CD4-positive, alpha-beta T cell treated with Interleukin-12 subunit alpha and Interleukin-12 subunit beta, for 1 hour (primary cell): ENCODE measurements at regions not wholly inside any gene's neighbourhood (a gene's known extent, or its start where the extent isn't known, plus 50 kb on each side); places are given as distances from the start of the nearest gene placed in this dataset.
"Not testable (repeated sequence)": the region's sequence is repeated elsewhere in the genome, so short reads cannot be mapped to it uniquely, and the experiment has no call there.

Experiments used
- DNase-seq: peaks from one replicate; pipeline ENCODE4 v3.0.0-alpha.2; 2020

DNA sequence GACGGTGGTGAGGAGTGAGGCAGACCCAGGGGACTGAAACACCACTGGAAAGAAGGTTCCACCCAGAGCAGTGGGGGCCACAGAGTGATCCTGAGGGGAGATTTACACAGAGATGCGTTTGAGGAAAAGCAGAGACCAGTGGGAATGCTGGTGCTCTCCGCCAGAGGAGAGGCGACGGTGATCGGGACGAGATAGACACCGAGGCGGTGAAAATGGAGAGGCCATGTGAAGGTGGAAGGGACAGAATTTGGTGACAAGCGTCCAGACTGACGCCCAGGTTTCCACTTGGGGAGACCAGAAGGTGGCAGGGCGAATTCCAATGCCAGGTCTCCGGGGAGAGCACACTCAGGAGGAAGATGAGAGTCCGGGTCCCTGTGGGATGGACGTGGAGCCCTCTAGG lies 374.8 kb downstream of the CNTNAP3B start:
- DNase-seq, result not testable (repeated sequence)

DNA sequence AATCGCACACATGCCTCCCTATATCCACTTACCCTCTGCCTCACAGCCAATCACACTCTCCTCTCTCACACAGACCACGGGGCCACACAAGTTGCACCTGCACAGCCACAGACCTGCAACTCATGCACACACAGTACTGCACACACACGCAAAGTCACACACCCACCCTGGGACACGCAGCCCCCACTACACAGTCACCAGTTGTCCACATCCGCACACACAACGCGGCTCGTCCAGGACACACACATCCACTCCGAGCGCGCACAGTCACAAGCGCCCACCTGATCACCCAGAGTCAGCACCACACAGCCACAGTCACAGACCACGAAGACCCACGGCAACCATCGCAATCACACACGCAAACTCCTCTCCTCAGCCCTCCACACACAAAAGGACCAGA lies 387.3 kb downstream of the CNTNAP3B start:
- DNase-seq, result not testable (repeated sequence)

DNA sequence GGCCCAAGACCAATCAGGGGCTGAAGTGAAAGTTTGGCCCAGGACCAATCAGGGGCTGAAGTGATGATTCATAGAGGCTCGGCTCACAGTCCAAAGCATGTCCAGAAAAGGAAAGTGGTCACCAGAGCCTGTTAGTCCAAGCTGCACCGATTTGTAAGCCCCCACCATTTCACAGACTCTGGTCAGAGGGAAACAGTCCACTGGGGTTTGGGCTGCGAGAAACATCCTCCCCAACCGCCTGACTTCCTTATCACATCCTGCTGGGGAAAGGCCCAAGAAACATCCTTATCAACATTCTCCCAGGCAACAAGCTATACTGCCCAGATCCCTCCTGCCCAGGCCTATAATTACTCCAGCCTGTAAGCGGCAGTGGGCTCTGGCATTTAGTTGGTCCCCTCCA lies 388.1 kb downstream of the CNTNAP3B start:
- not testable (repeated sequence) for DNase-seq

DNA sequence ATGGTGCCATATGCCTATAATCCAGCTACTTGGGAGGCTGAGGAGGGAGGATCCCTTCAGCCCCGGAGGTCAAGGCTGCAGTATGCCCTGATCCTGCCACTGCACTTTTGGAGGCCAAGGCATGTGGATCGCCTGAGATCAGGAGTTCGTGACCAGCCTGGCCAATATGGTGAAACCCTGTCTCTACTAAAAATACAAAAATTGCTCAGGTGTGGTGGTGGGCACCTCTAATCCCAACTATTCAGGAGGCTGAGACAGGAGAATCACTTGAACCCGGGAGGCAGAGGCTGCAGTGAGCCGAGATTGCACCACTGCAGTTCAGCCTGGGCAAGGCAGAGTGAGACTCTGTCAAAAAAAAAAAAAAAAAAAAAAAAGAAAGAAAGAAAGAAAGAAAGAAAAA lies 390.5 kb downstream of the CNTNAP3B start:
- not testable (repeated sequence) for DNase-seq

DNA sequence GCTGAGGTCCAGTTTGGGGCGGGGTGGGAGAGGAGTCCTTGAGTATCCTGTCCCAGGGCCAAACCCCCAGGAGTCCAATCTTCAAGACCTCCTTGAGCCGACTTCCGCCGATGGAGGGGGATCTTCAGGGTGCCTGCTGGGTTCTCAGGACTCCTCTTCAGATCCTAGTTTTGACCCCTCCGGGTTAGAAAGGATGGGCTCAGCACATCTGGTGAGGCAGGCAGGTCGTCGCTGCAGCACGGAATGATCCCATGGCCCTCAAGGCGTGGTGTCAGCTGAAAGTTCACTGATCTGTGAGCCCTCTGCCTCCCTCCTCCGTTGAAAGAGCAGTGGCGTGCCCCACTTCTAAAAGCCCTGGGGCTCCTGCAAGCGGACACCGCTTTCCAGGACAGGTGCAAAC lies 430.0 kb downstream of the CNTNAP3B start:
- DNase-seq, result not testable (repeated sequence)

DNA sequence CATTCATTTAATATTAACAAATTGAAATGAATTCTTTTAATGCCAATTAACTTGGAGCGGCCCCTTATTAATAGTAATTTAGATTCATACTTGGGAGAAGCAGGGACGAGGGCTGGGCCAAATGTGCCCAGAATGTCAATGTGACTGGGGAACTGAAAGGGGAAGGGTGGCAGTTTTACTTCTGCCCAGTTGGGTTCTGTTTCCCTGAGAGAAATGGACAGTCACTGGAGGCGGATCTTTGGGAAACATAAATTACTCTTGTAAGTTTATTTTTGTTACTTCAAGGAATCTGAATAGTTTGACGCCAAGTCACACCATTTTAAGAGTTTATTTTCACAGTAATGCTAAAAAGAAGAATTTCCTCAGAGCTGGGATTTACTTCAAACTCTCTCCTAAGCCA lies 432.1 kb downstream of the CNTNAP3B start:
- DNase-seq, result not testable (repeated sequence)

DNA sequence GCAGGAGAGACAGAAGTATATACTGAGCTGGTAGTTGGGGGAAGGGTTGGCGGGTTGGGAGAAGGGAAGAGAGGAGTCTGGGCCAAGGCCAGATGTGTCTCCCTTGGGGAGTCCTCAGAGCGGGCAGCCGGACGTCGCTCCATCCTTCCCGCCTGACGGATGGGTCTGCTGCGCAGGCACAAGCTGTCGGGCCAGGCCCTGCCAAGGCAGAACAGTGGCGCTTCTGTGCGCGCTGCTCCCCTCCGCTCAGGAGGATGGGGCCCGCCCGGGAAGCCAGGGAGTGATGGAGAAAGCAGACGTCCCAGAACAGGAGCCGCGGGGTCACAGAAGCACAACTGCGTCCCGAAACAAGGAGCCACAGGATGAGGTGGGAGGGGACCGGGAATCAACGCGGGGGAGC lies 449.9 kb downstream of the CNTNAP3B start:
- not testable (repeated sequence) for DNase-seq

DNA sequence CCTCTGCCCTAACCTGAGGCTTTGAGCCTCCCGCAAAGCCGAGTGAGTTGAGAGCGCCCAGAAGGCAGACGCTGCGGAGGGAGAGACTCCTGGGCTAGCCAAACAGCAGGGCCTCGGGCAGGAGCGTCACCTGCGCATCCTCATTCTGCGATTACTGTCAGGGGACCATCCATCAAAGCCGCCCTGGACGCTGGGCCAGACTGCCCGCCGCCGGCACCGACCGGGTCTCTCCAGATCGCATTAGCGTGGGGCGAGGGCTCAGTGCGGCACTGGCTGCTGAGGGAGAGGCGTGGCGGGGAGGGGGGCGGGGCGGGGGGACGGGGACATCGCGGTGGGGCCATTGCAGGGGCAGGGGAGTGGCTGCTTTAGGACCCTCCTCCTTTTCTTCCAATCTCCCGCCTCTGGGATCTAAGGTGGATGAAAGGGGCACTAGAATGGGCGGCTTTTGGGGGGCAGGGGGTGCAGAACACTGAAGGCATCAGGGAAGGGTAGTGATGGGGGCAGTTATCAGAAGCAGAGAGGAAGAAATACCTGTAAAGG lies 465.7 kb downstream of the CNTNAP3B start:
- DNase-seq, result not testable (repeated sequence)

DNA sequence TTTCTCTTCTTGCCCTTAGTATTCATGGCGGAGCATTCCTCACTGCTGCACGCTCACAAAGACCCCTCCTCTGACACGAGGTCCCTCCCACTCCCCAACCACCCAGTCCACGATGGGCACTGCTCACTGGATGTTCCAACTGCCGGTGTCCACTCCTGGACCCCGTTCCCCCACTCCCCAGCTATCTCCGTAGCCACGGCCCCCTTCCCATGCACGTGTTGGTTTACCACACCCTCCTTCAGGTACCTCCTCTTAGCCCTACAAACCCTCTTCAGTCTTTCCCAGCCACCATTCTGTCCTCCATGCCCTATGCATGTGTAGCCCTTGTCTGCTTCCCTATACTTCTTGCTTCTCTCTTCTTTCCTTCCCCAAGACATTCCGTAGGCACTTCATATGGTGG lies 469.6 kb upstream of the ZNG1F start:
- not testable (repeated sequence) for DNase-seq

DNA sequence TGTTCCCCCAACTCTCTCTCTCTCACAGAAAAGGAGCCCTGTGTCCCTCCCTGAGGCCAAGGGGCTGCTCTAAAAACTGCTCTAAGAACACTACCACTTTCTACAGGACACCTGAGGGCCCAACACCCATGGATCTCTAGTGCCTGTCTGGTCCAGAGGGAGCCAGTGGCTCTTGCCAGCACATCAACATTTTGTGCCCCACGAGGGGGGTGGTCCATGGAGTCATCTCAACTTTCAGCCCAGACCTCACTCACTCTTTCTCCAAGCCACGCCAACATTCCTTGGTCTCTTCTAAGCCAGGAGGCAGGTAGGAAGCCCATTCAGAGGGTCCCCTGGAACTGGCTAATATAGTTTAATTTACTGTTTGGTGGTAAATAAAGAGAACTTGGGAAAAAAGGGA lies 469.0 kb upstream of the ZNG1F start:
- not testable (repeated sequence) for DNase-seq

DNA sequence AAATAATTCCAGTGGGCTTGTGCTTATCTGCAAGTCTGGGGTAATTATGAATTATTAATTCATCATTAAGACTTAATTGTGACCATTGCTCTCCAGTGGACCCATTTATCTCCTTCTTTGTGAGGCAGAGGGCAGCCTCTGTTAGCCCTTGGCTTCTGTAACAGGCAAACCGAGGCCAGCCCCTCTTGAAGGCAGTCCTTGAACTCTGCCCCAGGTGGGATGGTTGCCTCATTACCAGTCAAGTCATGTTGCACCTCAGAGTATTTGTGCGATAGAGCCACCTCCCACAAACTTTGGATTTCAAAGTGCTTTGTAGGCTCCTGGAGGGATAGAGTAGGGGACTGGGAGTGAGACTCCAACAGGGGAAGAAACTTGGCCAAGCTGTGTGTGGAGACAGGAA lies 468.0 kb upstream of the ZNG1F start:
- not testable (repeated sequence) for DNase-seq

DNA sequence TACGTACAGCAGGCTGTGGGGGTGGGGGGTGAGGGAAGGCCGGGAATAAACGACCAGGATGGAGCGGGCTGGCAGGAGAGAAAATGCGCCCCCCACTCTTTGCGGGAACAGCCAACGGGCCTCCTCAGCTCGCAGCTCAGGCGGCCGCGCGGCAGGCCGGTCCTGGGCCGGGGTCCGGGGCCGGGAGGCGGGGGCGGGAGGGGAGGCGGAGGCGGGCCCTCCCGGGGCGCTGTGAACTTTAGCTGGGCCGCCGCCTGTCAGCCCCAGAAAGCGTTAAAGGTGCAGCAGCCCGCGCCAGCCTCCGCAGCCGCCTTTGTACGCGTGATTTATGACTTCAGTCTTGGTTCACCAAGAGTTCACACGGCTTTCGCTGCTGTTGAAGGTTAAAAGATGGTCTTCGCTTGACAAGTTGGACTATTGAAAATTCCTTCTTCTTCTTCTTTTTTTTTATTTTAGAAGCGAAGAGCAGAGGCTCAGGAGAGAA lies 466.0 kb upstream of the ZNG1F start:
- not testable (repeated sequence) for DNase-seq

DNA sequence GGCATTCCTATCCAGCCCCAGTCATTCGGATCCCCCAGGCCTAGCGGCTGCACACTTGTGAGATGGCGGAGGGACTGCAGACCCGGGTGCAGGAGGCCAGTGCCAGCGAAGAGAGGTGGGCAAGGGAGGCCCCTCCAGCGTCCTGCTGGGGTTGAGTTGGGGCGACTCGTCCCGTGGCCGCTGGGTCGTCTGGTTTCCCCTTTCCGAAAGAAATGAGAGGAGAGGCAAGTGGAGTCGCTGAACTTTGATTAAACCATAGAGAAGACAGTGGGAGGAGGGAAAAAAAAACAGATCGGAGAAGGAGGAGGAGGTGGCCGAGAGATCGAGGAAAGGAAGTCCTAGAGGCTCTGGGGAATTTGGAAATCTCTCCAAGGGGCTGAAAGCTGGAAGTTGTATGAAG lies 465.2 kb upstream of the ZNG1F start:
- DNase-seq, result not testable (repeated sequence)

DNA sequence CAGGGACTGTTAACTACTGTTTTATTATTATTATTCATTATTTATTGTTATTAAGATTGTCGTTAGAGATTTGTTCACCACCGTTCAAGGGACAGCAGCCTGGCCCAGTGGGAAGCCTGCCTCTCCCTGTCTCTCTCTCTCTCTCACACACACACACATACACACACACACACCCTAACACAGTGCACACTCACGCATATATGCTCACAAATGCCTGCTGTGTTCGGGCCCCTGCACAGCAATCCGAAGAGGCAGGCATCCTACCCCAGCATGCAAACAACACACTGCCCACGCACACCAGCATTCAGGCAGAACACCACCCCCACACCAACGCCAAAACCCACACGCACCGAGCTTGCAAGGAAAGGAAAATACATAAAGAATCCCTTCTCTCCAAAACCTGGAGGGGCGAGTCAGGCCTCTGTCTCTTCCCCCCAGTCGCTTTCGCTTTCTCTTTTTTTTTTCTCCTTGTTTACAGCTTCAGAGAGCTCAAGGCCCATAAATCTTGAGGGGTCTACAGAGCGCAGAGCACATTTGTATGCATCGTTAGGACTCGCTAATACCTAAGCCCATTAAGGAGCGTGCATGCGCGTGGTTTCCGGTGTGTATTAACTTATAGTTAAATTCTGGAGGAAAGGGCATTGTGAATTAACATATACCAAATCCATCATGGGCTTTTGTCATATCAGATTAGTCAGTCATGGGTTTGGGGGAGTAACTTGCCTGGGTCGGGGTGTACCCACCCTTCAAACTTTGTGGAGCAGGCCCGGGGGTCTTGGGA lies 464.6 kb upstream of the ZNG1F start:
- not testable (repeated sequence) for DNase-seq

DNA sequence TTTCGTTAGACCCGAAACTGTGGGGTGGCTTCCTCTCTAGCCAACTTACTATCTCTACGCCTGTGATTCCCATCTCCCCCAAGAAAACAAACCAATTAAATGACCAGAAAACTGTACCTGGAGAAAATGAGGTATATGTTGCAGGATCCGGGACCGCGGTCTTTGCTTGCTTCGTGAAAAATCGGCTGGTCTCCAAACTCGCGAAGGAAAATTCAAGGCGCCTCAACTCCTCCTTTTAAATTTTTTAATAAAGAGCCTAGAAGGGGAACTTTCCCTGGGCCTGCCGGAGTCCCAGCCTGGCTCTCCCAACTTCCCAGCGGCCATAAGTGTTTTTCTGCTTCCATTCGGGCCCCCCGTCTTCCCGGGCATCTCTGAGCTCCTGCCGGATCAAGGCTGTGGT lies 463.7 kb upstream of the ZNG1F start:
- not testable (repeated sequence) for DNase-seq

DNA sequence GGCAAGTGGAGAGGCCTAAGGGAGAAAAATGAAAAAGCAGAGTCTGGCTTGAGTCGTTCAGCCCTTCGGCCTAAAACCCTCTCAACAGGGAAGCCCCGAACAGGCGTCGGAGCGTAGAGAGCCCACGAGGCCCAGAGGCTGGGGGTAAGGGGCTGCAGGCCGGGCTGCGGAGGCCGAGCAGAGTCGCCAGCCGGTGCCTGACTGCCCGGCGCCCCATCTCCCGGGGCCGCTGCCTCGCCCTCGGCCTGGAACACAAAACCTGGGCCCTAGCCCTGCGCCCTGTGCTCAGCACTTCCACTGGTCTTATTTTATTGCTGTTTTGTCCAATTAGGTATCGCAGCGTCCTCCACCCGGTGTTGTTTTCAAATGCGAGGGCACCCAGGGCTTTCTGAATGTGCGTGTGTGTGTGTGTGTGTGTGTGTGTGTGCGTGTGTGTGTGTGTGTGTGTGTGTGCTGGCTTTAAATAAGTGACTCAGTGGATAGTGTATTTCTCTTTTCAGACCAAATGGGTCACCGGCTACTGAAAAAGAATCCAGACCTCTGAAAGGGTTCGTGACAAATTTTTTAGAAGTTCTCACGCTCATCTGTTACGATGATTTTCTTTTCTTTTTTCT lies 463.1 kb upstream of the ZNG1F start:
- DNase-seq, result not testable (repeated sequence)

DNA sequence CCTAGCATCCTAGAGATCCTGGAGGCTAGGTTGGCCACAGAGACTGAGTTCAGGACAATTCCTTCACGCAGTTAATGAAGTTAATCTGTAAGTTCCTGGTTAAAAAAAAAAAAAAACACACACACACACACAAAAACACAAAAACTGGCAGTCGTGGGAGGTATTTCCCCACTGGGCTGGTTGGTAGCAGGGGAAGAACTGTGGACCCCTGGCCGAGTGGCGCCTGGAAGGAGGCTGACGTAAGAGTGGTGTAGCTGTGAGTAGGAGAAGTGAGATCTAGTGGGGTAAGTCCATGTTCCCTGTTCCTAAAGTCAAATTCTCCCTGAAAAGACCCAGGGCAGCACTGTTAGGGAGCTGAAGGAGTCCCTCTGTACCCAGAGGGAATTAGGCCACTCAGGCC lies 461.0 kb upstream of the ZNG1F start:
- DNase-seq, result not testable (repeated sequence)

DNA sequence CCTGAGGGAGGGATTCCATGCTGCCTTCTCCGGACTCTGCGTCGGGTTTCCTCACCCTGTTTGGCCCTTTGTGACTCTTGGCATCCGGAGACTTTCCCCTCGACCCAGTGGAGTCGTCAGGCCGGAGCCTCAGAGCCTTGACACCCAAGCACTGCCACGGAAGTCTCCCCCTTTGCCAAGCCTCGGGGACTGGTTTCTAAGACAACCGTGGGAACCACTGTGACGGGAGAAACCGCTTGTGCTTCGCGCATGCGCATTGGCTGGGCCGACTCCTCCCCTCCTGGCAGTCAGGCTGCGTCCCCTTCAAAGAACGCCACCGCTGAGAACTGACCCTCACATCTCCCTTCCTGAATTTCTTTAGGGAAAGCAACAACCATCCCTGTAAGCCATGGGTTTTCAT lies 459.4 kb upstream of the ZNG1F start:
- DNase-seq, result peak; percentile 58

DNA sequence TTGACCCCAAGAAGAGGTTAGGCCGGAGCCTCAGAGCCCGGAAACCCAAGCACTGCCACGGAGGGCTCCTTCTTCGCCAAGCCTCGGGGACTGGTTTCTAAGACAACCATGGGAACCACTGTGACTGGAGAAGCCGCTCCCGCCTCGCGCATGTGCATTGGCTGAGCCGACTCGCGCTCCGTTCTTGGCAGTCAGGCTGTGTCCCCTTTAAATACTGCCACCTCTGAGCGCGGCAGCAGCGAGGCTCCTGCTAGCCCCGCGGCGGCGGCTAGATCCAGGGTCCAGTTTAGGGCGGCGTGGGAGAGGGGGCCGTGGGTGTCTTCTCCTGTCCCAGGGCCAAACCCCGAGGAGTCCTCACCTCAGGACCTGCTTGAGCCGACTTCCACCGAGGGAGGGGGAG lies 457.1 kb upstream of the ZNG1F start:
- DNase-seq, result not testable (repeated sequence)

DNA sequence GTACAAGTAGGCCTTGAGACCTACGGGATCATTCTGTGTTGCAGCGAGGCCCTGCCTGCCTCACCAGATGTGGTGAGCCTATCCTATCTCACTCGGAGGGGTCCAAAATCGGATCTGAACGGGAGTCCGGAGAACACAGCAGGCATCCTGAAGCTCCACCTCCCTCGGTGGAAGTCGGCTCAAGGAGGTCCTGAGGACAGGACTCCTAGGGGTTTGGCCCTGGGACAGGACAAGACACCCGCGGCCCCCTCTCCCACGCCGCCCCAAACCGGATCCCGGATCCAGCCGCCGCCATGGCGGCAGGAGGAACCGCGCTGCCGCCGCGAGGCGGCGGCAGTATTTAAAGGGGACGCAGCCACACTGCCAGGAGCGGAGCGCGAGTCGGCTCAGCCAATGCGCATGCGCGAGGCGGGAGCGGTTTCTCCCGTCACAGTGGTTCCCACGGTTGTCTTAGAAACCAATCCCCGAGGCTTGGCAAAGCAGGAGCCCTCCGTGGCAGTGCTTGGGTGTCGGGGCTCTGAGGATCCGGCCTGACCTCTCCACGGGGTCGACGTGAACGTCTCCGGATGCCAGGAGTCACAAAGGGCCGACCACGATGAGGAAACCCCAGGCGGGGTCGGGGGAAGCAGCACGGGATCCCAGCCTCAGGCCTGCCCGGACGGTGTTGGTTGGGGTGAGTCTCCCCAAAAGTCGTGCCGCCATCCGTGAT lies 454.6 kb upstream of the ZNG1F start:
- DNase-seq, result peak; percentile 69

DNA sequence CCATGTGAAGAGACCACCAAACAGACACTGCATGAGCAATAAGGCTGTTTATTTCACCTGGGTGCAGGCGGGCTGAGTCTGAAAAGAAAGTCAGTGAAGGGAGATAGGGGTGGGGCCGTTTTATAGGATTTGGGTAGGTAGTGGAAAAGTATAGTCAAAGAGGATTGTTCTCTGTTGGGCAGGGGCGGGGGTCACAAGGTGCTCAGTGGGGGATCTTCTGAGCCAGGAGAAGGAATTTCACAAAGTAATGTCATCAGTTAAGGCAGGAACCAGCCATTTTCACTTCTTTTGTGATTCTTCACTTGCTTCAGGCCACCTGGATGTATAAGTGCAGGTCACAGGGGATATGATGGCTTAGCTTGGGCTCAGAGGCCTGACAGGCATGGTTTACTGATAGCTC lies 444.6 kb upstream of the ZNG1F start:
- DNase-seq, result not testable (repeated sequence)

DNA sequence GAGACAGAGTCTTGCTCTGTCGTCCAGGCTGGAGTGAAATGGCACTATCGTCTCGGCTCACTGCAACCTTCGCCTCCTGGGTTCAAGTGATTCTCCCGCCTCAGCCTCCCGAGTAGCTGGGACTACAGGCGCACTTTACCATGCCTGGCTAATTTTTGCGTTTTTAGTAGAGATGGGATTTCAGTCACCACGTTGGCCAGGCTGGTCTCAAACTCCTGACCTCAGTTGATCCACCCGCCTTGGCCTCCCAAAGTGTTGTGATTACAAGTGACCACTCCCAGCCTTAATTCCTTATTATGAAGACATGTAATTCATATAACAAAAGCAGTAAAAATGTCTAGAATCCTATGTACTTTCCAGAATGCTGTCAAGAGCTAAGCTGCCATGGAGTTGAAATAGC lies 434.5 kb upstream of the ZNG1F start:
- not testable (repeated sequence) for DNase-seq

DNA sequence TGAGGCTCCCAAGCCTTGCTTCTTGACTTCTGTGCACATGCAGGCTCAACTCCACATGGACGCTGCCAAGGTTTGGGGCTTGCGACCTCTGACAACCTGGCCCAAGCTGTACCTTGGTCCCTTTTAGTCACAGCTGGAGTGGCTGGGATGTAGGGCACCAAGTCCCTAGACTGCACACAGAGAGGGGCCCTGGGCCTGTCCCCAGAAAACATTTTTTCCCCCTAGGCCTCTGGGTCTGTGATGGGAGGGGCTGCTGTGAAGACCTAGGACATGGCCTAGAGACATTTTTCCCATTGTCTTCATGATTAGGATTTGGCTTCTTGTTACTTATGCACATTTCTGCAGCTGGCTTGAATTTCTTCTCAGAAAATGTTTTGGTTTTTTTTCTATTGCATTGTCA lies 430.1 kb upstream of the ZNG1F start:
- not testable (repeated sequence) for DNase-seq
